ENCODE measurements at regions not wholly inside any gene's neighbourhood (a gene's known extent, or its start where the extent isn't known, plus 50 kb on each side); places are given as distances from the start of the nearest gene placed in this dataset.

GRCh38 chr9:86767373-86767772, 179.9 kb downstream of the GAS1 start:
- H3K36me3 Mint-ChIP-seq = no peaks in the 10 kb centered on the region
- no peak overlapping the region for H3K27ac Mint-ChIP-seq
- no peak overlapping the region for H3K4me3 Mint-ChIP-seq
- no peaks in the 10 kb centered on the region for H3K4me1 Mint-ChIP-seq (ENCODE audit: low read depth)
- peaks cover 8% of the 10 kb centered on the region for H3K27me3 Mint-ChIP-seq
- H3K9me3 Mint-ChIP-seq (ENCODE audit: low read depth) = no peaks in the 10 kb centered on the region

GRCh38 chr9:86766912-86767311, 180.4 kb downstream of the GAS1 start:
- H3K36me3 Mint-ChIP-seq = no peaks in the 10 kb centered on the region
- H3K4me1 Mint-ChIP-seq (ENCODE audit: low read depth) = no peaks in the 10 kb centered on the region
- no peaks in the 10 kb centered on the region for H3K9me3 Mint-ChIP-seq (ENCODE audit: low read depth)
- H3K27ac Mint-ChIP-seq = no peak overlapping the region
- no peak overlapping the region for H3K4me3 Mint-ChIP-seq
- H3K27me3 Mint-ChIP-seq = peaks cover 8% of the 10 kb centered on the region

GRCh38 chr9:86766511-86766910, 180.8 kb downstream of the GAS1 start:
- no peaks in the 10 kb centered on the region for H3K4me1 Mint-ChIP-seq (ENCODE audit: low read depth)

GRCh38 chr9:86765746-86766430, 181.4 kb downstream of the GAS1 start:
- Mint-ChIP-seq H3K9me3 (ENCODE audit: low read depth) (no peaks in the 10 kb centered on the region), H3K27me3 (peaks cover 6% of the 10 kb centered on the region), H3K27ac (no peak overlapping the region), H3K36me3 (no peaks in the 10 kb centered on the region), H3K4me1 (ENCODE audit: low read depth) (no peaks in the 10 kb centered on the region), H3K4me3 (no peak overlapping the region)

More at GRCh38 chr9:86766511-86766910, 180.8 kb downstream of the GAS1 start:
- H3K36me3 Mint-ChIP-seq = no peaks in the 10 kb centered on the region
- no peak overlapping the region for H3K4me3 Mint-ChIP-seq
- peaks cover 8% of the 10 kb centered on the region for H3K27me3 Mint-ChIP-seq
- H3K27ac Mint-ChIP-seq = no peak overlapping the region
- H3K9me3 Mint-ChIP-seq (ENCODE audit: low read depth) = no peaks in the 10 kb centered on the region

GRCh38 chr9:86764671-86765343, 182.5 kb downstream of the GAS1 start:
- no peaks in the 10 kb centered on the region for H3K9me3 Mint-ChIP-seq (ENCODE audit: low read depth)
- no peak overlapping the region for H3K27ac Mint-ChIP-seq
- H3K27me3 Mint-ChIP-seq = peaks cover 6% of the 10 kb centered on the region
- H3K4me3 Mint-ChIP-seq = no peak overlapping the region
- no peaks in the 10 kb centered on the region for H3K4me1 Mint-ChIP-seq (ENCODE audit: low read depth)
- no peaks in the 10 kb centered on the region for H3K36me3 Mint-ChIP-seq

GRCh38 chr9:86764221-86764624, 183.1 kb downstream of the GAS1 start:
- Mint-ChIP-seq H3K27me3 (peaks cover 6% of the 10 kb centered on the region), H3K27ac (no peak overlapping the region), H3K4me3 (no peak overlapping the region), H3K4me1 (ENCODE audit: low read depth) (no peaks in the 10 kb centered on the region), H3K9me3 (ENCODE audit: low read depth) (no peaks in the 10 kb centered on the region), H3K36me3 (no peaks in the 10 kb centered on the region)

GRCh38 chr9:86763791-86764190, 183.5 kb downstream of the GAS1 start:
- no peaks in the 10 kb centered on the region for H3K4me1 Mint-ChIP-seq (ENCODE audit: low read depth)
- H3K27me3 Mint-ChIP-seq = peaks cover 5% of the 10 kb centered on the region
- H3K36me3 Mint-ChIP-seq = no peaks in the 10 kb centered on the region
- H3K4me3 Mint-ChIP-seq = no peak overlapping the region
- H3K27ac Mint-ChIP-seq = no peak overlapping the region
- H3K9me3 Mint-ChIP-seq (ENCODE audit: low read depth) = no peaks in the 10 kb centered on the region

GRCh38 chr9:86757382-86757720, 190.0 kb downstream of the GAS1 start:
- Mint-ChIP-seq H3K4me3 (no peak overlapping the region), H3K9me3 (ENCODE audit: low read depth) (no peaks in the 10 kb centered on the region), H3K27me3 (no peaks in the 10 kb centered on the region), H3K27ac (no peak overlapping the region), H3K36me3 (no peaks in the 10 kb centered on the region), H3K4me1 (ENCODE audit: low read depth) (no peaks in the 10 kb centered on the region)

GRCh38 chr9:86756576-86757381, 190.5 kb downstream of the GAS1 start:
- no peaks in the 10 kb centered on the region for H3K9me3 Mint-ChIP-seq (ENCODE audit: low read depth)
- H3K4me3 Mint-ChIP-seq = no peak overlapping the region
- no peak overlapping the region for H3K27ac Mint-ChIP-seq
- no peaks in the 10 kb centered on the region for H3K27me3 Mint-ChIP-seq
- H3K36me3 Mint-ChIP-seq = no peaks in the 10 kb centered on the region
- H3K4me1 Mint-ChIP-seq (ENCODE audit: low read depth) = no peaks in the 10 kb centered on the region

GRCh38 chr9:86755561-86755941, 191.8 kb downstream of the GAS1 start:
- Mint-ChIP-seq H3K4me3 (no peak overlapping the region), H3K36me3 (no peaks in the 10 kb centered on the region), H3K27ac (no peak overlapping the region), H3K4me1 (ENCODE audit: low read depth) (no peaks in the 10 kb centered on the region), H3K27me3 (peaks cover 3% of the 10 kb centered on the region), H3K9me3 (ENCODE audit: low read depth) (no peaks in the 10 kb centered on the region)

- no peaks in the 10 kb centered on the region for H3K9me3 Mint-ChIP-seq (ENCODE audit: low read depth)
- no peaks in the 10 kb centered on the region for H3K36me3 Mint-ChIP-seq
- no peak overlapping the region for H3K4me3 Mint-ChIP-seq
- H3K27ac Mint-ChIP-seq = no peak overlapping the region
- H3K27me3 Mint-ChIP-seq = peaks cover 3% of the 10 kb centered on the region
- H3K4me1 Mint-ChIP-seq (ENCODE audit: low read depth) = no peaks in the 10 kb centered on the region
Measured at GRCh38 chr9:86754581-86755560, 192.4 kb downstream of the GAS1 start.

- Mint-ChIP-seq H3K9me3 (ENCODE audit: low read depth) (no peaks in the 10 kb centered on the region), H3K4me3 (no peak overlapping the region), H3K4me1 (ENCODE audit: low read depth) (no peaks in the 10 kb centered on the region), H3K27me3 (peaks cover 3% of the 10 kb centered on the region), H3K36me3 (no peaks in the 10 kb centered on the region), H3K27ac (no peak overlapping the region)
Measured at GRCh38 chr9:86753836-86754235, 193.5 kb downstream of the GAS1 start.

GRCh38 chr9:86752733-86753132, 194.6 kb downstream of the GAS1 start:
- no peaks in the 10 kb centered on the region for H3K36me3 Mint-ChIP-seq
- no peak overlapping the region for H3K27ac Mint-ChIP-seq
- no peaks in the 10 kb centered on the region for H3K9me3 Mint-ChIP-seq (ENCODE audit: low read depth)
- no peak overlapping the region for H3K4me3 Mint-ChIP-seq
- peaks cover 3% of the 10 kb centered on the region for H3K27me3 Mint-ChIP-seq
- H3K4me1 Mint-ChIP-seq (ENCODE audit: low read depth) = no peaks in the 10 kb centered on the region

- Mint-ChIP-seq H3K4me3 (no peak overlapping the region), H3K36me3 (no peaks in the 10 kb centered on the region), H3K27ac (no peak overlapping the region), H3K4me1 (ENCODE audit: low read depth) (no peaks in the 10 kb centered on the region), H3K27me3 (peaks cover 3% of the 10 kb centered on the region), H3K9me3 (ENCODE audit: low read depth) (no peaks in the 10 kb centered on the region)
Measured at GRCh38 chr9:86751956-86752355, 195.3 kb downstream of the GAS1 start.
